G401 (cell line): ENCODE measurements at regions not wholly inside any gene's neighbourhood (a gene's known extent, or its start where the extent isn't known, plus 50 kb on each side); places are given as distances from the start of the nearest gene placed in this dataset.

Experiments used
- DNase-seq: peaks from one replicate; pipeline ENCODE4 v3.0.0-alpha.2; 2015; ENCODE audit warnings: low spot score
- in situ Hi-C: cut with HindIII; loops from 2 replicates; pipeline ENCODE4 v1.10.0; 2016; ENCODE audit warnings: low sequenced_read_pairs, mixed read lengths

DNA sequence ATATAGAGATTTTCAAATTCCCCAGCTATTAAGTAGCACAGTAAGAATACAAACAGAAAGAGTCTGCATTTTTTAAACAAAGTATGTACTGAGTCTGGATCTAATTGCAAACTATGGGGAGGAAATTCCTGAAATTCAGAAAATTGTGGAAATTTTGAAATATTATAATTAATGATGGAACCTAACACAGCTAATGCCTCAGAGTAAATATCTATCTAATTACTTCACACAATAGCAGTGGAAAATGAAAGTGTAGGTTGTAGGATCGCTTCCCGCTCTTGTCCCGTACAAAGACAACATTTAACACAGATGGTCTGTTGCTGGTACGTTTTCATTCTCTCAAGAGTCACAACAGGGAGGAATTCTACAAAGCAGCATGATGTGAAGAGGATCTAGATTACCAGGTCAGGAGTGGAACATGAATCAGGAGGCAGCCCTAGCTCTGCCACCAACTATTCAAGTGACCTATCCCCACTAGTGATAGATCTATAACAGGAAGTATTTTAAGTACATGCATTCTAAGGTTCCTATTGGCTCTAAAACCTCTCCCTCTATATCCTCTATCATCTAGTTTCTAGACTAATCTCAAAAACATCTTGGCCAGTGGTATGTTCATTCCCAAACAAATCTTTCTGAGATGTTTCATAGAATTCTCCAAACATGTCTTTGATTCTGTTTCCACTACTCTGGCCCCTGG lies 58.9 kb upstream of the GRAMD2B start:
- DNase-seq, result no peak
- in situ Hi-C loops, result loop anchor here (25.0 kb wide), 1 partner anchor 173 kb away; no protein-coding TSS in a partner anchor

DNA sequence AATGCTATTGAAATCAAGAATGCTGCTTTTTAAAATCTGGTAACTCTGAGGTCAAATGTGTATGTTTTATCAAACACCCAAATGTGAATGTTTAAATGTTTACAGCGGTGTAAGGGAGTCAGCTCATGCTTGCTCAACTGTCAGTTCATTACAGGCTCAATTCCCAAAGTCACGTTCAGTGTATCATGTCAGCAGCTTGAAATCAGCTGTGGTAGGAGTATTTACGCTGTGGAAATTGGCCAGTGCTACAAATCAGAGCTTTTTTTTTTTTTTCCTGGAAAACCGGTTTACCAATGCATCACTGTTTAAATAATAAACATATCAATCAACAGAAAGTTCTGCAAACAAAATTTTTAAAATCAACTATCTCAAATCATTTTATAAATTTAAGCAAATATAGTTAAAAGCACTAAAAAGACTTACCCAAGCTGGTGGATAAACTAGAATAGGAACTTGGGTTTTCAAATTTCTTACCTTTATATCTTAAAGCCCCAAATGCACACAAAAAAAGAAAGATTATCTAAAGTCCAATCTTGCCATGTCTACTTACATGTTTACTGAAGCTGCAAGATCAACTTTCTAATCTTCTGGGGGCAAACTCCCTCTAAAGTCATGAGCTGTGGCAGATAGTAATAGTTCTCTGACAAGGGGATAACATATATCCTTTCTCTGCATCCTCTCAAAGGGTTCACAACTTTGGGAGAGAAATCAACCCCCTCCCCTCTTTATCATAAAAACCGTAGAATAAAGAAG lies 57.6 kb upstream of the GRAMD2B start:
- in situ Hi-C loops, result loop anchor here (25.0 kb wide), 1 partner anchor 172 kb away; no protein-coding TSS in a partner anchor

DNA sequence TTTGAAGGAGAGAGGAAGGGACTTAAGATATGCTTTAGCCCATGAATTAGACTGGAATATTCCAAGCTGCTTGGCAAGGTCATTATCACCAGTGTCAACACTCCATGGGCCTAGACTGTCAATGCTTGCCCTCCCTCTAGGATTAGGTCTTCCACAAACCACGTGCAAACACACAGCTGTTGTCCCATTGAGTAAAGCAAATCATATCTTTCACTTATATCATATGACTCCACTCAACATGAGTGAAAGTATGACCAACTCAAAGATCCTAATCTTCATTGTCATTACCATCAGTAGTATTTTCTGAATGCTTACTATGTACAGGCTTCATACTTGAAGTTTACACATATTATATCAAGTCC lies 57.0 kb upstream of the GRAMD2B start:
- in situ Hi-C loops, result loop anchor here (25.0 kb wide), 1 partner anchor 171 kb away; no protein-coding TSS in a partner anchor
- no peak for DNase-seq

More for the DNA sequence above, 57.6 kb upstream of the GRAMD2B start:
- no peak for DNase-seq

DNA sequence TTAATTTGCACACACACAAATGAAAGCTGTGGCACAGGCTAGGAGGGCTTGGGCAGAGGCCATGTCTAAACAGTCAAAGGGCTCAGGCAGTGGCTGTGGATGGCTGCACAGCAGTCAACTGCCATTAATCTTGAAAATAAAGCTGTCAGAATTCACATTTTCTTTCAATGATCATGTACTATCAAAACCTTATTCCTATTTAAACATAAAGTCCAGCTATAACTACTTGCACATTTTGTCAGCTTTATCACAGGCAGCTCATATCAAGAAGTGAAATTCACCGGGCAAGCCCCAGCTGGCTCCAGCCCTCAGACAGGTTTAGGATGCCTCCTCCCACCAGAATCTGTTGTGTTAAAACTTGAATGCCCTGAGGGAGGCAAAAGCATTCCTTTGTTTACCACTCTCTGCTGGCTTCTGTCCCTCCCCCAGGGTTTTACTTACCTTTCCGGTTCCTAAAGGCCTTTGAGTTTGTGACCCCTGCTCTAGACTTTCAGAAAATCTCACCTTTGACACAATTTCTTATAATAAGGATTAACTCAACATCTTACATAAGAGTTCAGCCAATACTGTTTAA lies 54.9 kb upstream of the GRAMD2B start:
- in situ Hi-C loops, result loop anchor here (25.0 kb wide), 1 partner anchor 169 kb away; no protein-coding TSS in a partner anchor
- no peak for DNase-seq

DNA sequence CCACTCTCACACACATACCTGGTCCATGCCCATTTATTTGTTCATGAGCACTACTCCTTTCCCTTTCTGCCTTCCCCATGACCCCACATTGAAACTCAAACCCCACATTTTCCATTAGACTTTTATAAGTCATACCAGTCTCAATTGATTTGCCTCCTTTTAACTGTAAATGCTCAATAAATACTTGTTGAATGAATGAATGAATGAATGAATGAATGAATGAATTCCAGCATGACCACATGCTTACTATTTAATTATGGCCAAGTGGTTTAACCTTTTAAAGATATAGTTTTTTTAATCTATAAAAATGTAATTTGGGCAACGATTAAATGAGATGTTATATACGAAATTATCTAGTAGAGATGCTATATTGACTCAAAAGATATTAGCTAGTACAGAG lies 54.1 kb upstream of the GRAMD2B start:
- no peak for DNase-seq
- in situ Hi-C loops, result loop anchor here (25.0 kb wide), 1 partner anchor 168 kb away; no protein-coding TSS in a partner anchor

DNA sequence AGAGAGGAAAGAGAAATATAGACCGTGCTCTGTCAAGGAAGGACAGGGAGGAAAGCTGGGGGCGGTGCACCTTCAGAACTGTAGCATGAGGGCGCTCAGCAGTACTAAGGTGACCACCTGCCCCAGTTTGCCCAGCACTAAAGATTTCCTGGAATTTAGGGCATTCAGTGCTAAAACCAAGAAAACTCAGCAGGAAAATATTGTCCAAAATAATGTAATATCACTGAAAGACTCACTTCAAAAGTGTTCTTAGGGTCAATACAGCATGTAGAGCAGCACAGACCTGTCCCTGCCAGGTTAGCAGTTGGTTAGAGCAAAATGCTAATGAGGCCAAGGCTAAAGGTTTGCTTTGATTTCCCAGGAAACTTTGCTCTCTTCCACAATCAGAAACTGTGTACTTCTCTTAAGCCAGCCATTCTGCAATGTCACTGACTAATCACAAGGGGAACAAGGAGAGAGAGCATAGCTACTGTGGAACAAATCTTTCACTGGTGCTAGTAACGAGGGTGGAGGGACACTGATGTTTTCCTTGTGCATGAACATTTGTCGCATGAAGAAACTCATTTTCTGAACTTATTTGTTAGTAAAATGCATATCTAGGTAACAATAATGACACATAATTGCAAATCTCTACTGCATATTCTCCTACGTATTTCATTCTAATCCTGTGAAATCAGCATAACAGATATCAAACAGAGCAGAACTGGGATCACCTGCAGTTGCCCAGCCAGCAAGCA lies 53.0 kb upstream of the GRAMD2B start:
- DNase-seq, result peak; percentile 30
- in situ Hi-C loops, result loop anchor here (25.0 kb wide), 1 partner anchor 167 kb away; no protein-coding TSS in a partner anchor

DNA sequence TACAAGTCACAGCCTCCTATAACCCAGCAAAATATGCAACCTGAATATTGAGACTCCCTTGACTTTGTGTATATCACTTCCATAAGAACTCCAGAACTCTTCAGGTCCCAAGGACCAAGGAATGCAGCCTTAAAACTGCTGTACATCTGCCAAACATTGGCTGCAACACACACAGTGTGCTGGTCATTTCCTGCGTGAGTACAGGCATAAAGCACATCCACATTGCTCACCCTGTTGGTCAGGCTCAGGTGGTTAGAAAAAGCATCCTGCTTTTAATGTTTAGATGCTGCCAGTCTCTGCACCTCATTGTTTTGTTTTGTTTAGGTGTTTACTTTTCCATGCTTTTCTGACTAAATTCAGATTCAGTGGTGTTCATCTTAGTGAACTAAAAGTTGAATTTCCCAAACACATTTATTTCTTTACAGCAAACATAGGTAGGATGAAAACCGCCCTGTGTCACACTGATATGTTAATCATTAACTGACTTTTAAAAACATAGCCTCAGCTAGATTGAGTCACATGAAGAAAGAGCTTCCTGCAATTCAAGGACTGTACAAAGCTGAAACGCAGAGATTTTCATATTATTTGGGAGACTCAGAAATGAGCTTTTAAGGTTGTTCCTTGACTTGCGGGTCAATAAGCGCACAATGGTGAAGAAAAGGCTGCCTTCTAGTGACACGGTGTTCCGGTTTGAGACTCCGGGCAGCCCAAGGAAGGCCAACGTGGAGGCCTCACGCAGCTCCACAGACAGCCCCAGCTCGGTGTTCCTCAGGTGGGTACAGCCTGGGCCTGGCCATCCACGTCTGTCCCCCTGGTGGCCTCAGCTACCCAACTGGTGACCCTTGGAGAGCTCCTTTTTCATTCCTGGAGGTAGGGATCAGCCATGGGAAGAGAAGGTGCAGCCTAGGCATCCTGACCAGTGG lies 52.2 kb upstream of the GRAMD2B start:
- in situ Hi-C loops, result loop anchor here (25.0 kb wide), 1 partner anchor 166 kb away; no protein-coding TSS in a partner anchor
- peak; percentile 18 for DNase-seq

DNA sequence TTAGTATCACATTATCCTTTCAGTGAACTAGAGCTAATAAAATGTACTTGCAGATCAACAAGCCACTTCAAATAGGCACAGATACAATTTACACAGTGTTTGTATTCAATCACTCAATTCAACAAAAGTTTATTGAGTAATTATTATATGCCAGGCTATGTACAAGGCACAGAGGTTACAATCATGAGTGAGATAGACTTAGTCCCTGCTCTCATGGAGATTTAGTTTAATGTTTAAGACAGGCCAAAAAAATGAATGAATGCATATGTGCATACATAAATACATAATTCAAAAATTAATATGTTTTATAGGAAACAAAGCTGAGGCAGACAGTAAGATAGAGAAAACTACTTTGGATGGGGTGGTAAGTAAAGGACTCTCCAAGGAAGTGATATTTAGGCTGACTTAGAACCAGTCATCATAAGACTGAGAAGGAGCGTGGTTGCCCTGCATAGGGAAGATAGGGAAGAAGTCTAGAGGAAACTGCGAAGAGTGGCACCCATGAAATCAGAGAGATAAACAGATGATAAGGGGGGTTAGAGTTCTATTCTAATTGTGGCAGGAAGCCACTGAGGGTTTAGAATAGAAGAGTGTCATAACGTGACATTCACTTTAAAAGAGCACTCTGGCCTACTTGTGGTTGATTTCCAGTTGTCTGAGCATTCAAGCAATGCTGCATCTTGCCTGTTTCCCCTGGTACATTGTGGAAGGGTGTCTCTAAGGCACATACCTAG lies 49.7 kb upstream of the GRAMD2B start:
- no peak for DNase-seq
- in situ Hi-C loops, result loop anchor here (25.0 kb wide), 1 partner anchor 164 kb away; no protein-coding TSS in a partner anchor
